DMS 273 (cell line): ENCODE measurements at regions not wholly inside any gene's neighbourhood (a gene's known extent, or its start where the extent isn't known, plus 50 kb on each side); places are given as distances from the start of the nearest gene placed in this dataset.

Experiments used
- DNase-seq: peaks from one replicate; lab custom pipeline; 2025; ENCODE audit not compliant: unreplicated experiment; lab: John Stamatoyannopoulos, UW

- DNase-seq, result no peak
Observed at GRCh38 chr13:60282708-60283107, 114.3 kb upstream of the TDRD3 start.

GRCh38 chr13:60286707-60287106 is 110.3 kb upstream of the TDRD3 start:
- no peak for DNase-seq

- no peak for DNase-seq
Observed at GRCh38 chr13:60288569-60288968, 108.5 kb upstream of the TDRD3 start.

GRCh38 chr13:60303166-60303565 is 93.9 kb upstream of the TDRD3 start:
- DNase-seq, result no peak

- no peak for DNase-seq
Observed at GRCh38 chr13:60311527-60311926, 85.5 kb upstream of the TDRD3 start.

GRCh38 chr13:60312851-60313505 is 84.0 kb upstream of the TDRD3 start:
- DNase-seq, result no peak

GRCh38 chr13:60318186-60318585 is 78.8 kb upstream of the TDRD3 start:
- DNase-seq, result no peak

- DNase-seq, result no peak
Observed at GRCh38 chr13:60324131-60324530, 72.9 kb upstream of the TDRD3 start.

GRCh38 chr13:60326273-60326672 is 70.7 kb upstream of the TDRD3 start:
- DNase-seq, result no peak

GRCh38 chr13:60327511-60327910 is 69.5 kb upstream of the TDRD3 start:
- DNase-seq, result no peak

- no peak for DNase-seq
Observed at GRCh38 chr13:60328073-60328472, 68.9 kb upstream of the TDRD3 start.

- peak; percentile 63 for DNase-seq
Observed at GRCh38 chr13:60329221-60329923, 67.6 kb upstream of the TDRD3 start.

GRCh38 chr13:60331249-60332012 is 65.6 kb upstream of the TDRD3 start:
- no peak for DNase-seq

GRCh38 chr13:60332682-60333081 is 64.3 kb upstream of the TDRD3 start:
- DNase-seq, result no peak

- no peak for DNase-seq
Observed at GRCh38 chr13:60334310-60334709, 62.7 kb upstream of the TDRD3 start.

- peak; percentile 18 for DNase-seq
Observed at GRCh38 chr13:60335531-60335930, 61.5 kb upstream of the TDRD3 start.

- DNase-seq, result no peak
Observed at GRCh38 chr13:60338754-60339153, 58.3 kb upstream of the TDRD3 start.

GRCh38 chr13:60343978-60344377 is 53.0 kb upstream of the TDRD3 start:
- no peak for DNase-seq

- no peak for DNase-seq
Observed at GRCh38 chr13:60347174-60347573, 49.8 kb upstream of the TDRD3 start.
